ENCODE measurements at regions not wholly inside any gene's neighbourhood (a gene's known extent, or its start where the extent isn't known, plus 50 kb on each side); places are given as distances from the start of the nearest gene placed in this dataset.

DNA sequence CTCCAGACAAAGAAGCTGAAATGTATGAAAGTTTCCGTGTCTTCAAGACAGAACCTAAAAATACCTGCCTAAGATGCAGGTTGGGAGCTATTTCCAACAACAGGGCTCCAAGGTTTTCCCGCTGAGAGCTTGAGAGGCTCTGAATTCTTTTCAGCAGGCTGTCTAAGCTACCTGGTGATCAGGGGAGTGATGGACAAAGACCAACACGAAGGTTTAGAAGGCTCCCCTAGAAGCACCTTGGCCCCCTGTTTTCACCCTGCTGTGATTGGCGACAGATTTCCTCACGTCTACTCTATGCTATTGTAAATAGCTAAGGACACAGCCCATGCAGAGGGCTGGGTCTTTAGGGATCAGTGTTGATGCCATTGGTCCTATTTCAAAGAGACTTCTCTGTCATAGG is 275.2 kb upstream of the SALL1 start:
- Mint-ChIP-seq H3K27ac (no peak overlapping the region), H3K9me3 (peaks cover 20% of the 10 kb centered on the region), H3K4me1 (ENCODE audit: low read depth) (no peaks in the 10 kb centered on the region), H3K27me3 (no peaks in the 10 kb centered on the region), H3K36me3 (ENCODE audit: low read depth) (no peaks in the 10 kb centered on the region), H3K4me3 (no peak overlapping the region)
- no peak for DNase-seq

DNA sequence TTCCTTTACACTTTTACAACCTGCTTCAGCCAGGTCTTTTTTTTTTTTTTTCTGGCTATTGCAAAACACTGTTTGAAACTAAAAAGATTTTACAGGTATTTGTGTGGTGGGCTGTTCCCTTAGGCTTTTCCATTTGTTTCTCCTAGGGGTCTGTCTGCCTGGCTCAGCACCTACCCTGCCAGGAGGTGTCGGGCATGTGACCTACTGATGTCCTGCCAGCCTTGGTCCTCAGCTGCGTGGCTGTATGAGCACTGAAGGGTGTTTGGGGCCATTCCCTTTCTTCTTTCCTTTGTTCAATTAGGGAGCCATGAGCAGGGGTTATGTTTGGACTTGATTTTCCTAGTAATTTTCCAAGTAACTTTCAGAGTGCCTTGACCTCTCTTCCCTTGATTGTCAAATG is 269.2 kb upstream of the SALL1 start:
- Mint-ChIP-seq H3K9me3 (peaks cover 5% of the 10 kb centered on the region), H3K4me3 (no peak overlapping the region), H3K27ac (no peak overlapping the region), H3K36me3 (ENCODE audit: low read depth) (no peaks in the 10 kb centered on the region), H3K4me1 (ENCODE audit: low read depth) (no peaks in the 10 kb centered on the region), H3K27me3 (no peaks in the 10 kb centered on the region)
- DNase-seq, result no peak

GRCh38 chr16:51419768-51420167 is 268.7 kb upstream of the SALL1 start:
- Mint-ChIP-seq H3K27me3 (no peaks in the 10 kb centered on the region), H3K36me3 (ENCODE audit: low read depth) (no peaks in the 10 kb centered on the region), H3K27ac (no peak overlapping the region), H3K9me3 (peaks cover 5% of the 10 kb centered on the region), H3K4me1 (ENCODE audit: low read depth) (no peaks in the 10 kb centered on the region), H3K4me3 (no peak overlapping the region)
- no peak for DNase-seq

DNA sequence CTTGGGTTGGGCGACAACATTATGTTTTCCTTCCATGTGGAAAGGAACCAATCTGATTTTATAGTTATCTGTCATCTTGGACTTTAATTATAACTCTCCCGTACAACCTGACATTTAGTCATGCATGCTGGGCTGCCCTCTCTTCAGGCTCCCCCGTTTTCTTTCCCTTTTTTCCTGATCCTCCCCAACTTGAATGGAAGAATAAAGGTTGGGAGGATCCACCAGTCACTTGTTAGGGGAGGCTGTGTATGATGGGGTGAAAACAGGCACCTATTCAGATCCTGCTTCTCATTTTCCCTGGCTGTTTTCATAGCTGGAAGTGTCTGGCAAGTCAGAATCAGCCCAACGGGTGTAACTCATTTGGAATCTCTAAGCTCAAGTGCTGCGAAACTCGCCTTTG is 267.2 kb upstream of the SALL1 start:
- Mint-ChIP-seq H3K4me3 (no peak overlapping the region), H3K27me3 (no peaks in the 10 kb centered on the region), H3K36me3 (ENCODE audit: low read depth) (no peaks in the 10 kb centered on the region), H3K4me1 (ENCODE audit: low read depth) (no peaks in the 10 kb centered on the region), H3K9me3 (peaks cover 5% of the 10 kb centered on the region), H3K27ac (no peak overlapping the region)
- no peak for DNase-seq

GRCh38 chr16:51416926-51417325 is 265.9 kb upstream of the SALL1 start:
- no peaks in the 10 kb centered on the region for H3K27me3 Mint-ChIP-seq
- H3K4me1 Mint-ChIP-seq (ENCODE audit: low read depth), result no peaks in the 10 kb centered on the region
- no peak for DNase-seq
- H3K9me3 Mint-ChIP-seq, result peaks cover 3% of the 10 kb centered on the region
- no peaks in the 10 kb centered on the region for H3K36me3 Mint-ChIP-seq (ENCODE audit: low read depth)
- no peak overlapping the region for H3K4me3 Mint-ChIP-seq
- H3K27ac Mint-ChIP-seq, result no peak overlapping the region

- Mint-ChIP-seq H3K4me1 (ENCODE audit: low read depth) (no peaks in the 10 kb centered on the region), H3K36me3 (ENCODE audit: low read depth) (no peaks in the 10 kb centered on the region), H3K4me3 (no peak overlapping the region), H3K27me3 (no peaks in the 10 kb centered on the region), H3K27ac (no peak overlapping the region), H3K9me3 (peaks cover 7% of the 10 kb centered on the region)
- no peak for DNase-seq
Measured at GRCh38 chr16:51410125-51410524, 259.1 kb upstream of the SALL1 start.

DNA sequence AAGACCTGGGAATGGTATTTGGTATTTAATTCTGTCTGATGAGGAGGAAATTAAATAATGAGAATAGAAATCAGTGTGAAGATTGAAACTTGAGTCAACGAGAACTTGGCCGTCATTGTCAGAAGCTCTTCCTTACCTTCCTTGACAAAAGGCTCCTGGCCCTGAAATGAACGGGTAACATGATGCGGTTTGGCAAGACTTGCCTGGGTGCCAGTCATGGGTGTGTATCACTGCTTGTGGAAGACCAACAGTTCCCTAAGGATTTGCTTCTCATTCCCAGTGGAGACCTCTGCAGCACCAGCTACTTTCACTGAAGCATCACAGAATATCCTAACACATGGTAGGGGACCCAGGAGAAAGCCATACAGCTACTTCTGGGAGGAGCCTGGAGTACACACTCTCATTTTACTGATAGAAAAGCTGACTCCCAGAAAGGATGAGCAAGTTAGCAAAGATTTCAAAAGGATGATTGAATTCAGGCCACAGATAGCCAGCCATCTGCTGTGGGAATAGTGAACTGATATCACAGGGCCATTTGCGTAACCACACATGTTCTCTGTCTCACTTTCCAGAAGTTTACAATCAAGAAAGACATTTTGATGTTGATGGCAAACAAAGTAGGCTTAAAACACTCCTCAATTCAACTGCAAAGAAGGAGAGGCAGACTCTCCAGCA is 258.1 kb upstream of the SALL1 start:
- no peaks in the 10 kb centered on the region for H3K27me3 Mint-ChIP-seq
- DNase-seq, result no peak
- H3K9me3 Mint-ChIP-seq, result peaks cover 7% of the 10 kb centered on the region
- no peak overlapping the region for H3K4me3 Mint-ChIP-seq
- no peaks in the 10 kb centered on the region for H3K4me1 Mint-ChIP-seq (ENCODE audit: low read depth)
- no peak overlapping the region for H3K27ac Mint-ChIP-seq
- no peaks in the 10 kb centered on the region for H3K36me3 Mint-ChIP-seq (ENCODE audit: low read depth)

- Mint-ChIP-seq H3K36me3 (ENCODE audit: low read depth) (no peaks in the 10 kb centered on the region), H3K4me1 (ENCODE audit: low read depth) (no peaks in the 10 kb centered on the region), H3K9me3 (peaks cover 10% of the 10 kb centered on the region), H3K27me3 (no peaks in the 10 kb centered on the region), H3K4me3 (no peak overlapping the region), H3K27ac (no peak overlapping the region)
- DNase-seq, result no peak
Measured at GRCh38 chr16:51408357-51408756, 257.3 kb upstream of the SALL1 start.

DNA sequence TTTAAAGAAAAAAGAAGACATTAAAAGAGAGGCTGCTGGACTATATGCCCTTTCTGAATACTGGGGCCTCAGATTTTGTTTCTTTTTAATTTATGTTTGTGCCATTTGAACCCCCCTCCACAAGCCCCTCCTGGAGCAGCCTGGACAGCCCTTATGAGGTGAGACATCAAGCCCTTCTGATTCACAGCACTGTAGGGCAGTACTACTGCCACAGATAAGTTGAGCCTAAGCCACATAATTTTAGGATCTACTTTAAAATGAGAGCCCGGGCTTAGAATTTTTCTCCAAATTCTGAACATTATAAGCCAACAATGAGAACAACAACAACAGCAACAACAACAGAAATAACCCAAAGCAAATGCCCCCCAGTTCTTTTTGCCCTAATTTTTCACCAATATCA is 256.9 kb upstream of the SALL1 start:
- no peak for DNase-seq
- no peaks in the 10 kb centered on the region for H3K36me3 Mint-ChIP-seq (ENCODE audit: low read depth)
- H3K4me1 Mint-ChIP-seq (ENCODE audit: low read depth), result no peaks in the 10 kb centered on the region
- no peak overlapping the region for H3K4me3 Mint-ChIP-seq
- H3K27ac Mint-ChIP-seq, result no peak overlapping the region
- peaks cover 9% of the 10 kb centered on the region for H3K9me3 Mint-ChIP-seq
- no peaks in the 10 kb centered on the region for H3K27me3 Mint-ChIP-seq

- peaks cover 7% of the 10 kb centered on the region for H3K9me3 Mint-ChIP-seq
- no peak overlapping the region for H3K4me3 Mint-ChIP-seq
- no peak overlapping the region for H3K27ac Mint-ChIP-seq
- DNase-seq, result no peak
- H3K4me1 Mint-ChIP-seq (ENCODE audit: low read depth), result no peaks in the 10 kb centered on the region
- H3K27me3 Mint-ChIP-seq, result no peaks in the 10 kb centered on the region
- no peaks in the 10 kb centered on the region for H3K36me3 Mint-ChIP-seq (ENCODE audit: low read depth)
Measured at GRCh38 chr16:51407199-51407598, 256.1 kb upstream of the SALL1 start.

- peaks cover 7% of the 10 kb centered on the region for H3K9me3 Mint-ChIP-seq
Measured at GRCh38 chr16:51405361-51405760, 254.3 kb upstream of the SALL1 start.

GRCh38 chr16:51404386-51404785 is 253.3 kb upstream of the SALL1 start:
- Mint-ChIP-seq H3K27me3 (no peaks in the 10 kb centered on the region), H3K27ac (no peak overlapping the region), H3K4me3 (no peak overlapping the region), H3K4me1 (ENCODE audit: low read depth) (no peaks in the 10 kb centered on the region), H3K9me3 (peaks cover 7% of the 10 kb centered on the region), H3K36me3 (ENCODE audit: low read depth) (no peaks in the 10 kb centered on the region)
- no peak for DNase-seq

More at GRCh38 chr16:51405361-51405760, 254.3 kb upstream of the SALL1 start:
- Mint-ChIP-seq H3K4me1 (ENCODE audit: low read depth) (no peaks in the 10 kb centered on the region), H3K27ac (no peak overlapping the region), H3K36me3 (ENCODE audit: low read depth) (no peaks in the 10 kb centered on the region), H3K4me3 (no peak overlapping the region), H3K27me3 (no peaks in the 10 kb centered on the region)
- no peak for DNase-seq

DNA sequence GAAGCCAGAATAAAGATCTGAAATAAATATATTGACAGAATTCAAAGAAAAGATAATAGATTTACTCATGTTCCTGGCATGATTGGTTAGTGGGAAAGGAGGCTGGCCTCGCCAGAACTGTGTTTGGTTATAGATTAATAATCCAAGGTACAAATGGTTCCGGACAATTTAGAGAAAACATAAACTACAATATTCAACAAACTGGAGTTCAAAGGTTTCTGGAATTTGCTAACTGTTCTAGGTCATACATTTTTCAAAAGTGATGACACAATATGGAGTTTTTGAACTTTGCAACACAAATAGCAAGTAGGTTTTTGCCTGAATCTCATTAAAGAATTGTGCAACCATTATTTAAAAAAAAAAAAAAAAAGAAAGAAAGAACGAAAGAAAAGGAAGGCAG is 251.7 kb upstream of the SALL1 start:
- H3K27me3 Mint-ChIP-seq, result no peaks in the 10 kb centered on the region
- no peaks in the 10 kb centered on the region for H3K36me3 Mint-ChIP-seq (ENCODE audit: low read depth)
- no peak overlapping the region for H3K27ac Mint-ChIP-seq
- no peak for DNase-seq
- H3K4me1 Mint-ChIP-seq (ENCODE audit: low read depth), result no peaks in the 10 kb centered on the region
- no peak overlapping the region for H3K4me3 Mint-ChIP-seq
- H3K9me3 Mint-ChIP-seq, result peaks cover 7% of the 10 kb centered on the region

- no peak for DNase-seq
- Mint-ChIP-seq H3K9me3 (peaks cover 7% of the 10 kb centered on the region), H3K27ac (no peak overlapping the region), H3K27me3 (no peaks in the 10 kb centered on the region), H3K36me3 (ENCODE audit: low read depth) (no peaks in the 10 kb centered on the region), H3K4me3 (no peak overlapping the region), H3K4me1 (ENCODE audit: low read depth) (no peaks in the 10 kb centered on the region)
Measured at GRCh38 chr16:51402298-51402697, 251.2 kb upstream of the SALL1 start.

GRCh38 chr16:51401673-51402072 is 250.6 kb upstream of the SALL1 start:
- H3K36me3 Mint-ChIP-seq (ENCODE audit: low read depth), result no peaks in the 10 kb centered on the region
- no peaks in the 10 kb centered on the region for H3K27me3 Mint-ChIP-seq
- no peak overlapping the region for H3K27ac Mint-ChIP-seq
- H3K4me1 Mint-ChIP-seq (ENCODE audit: low read depth), result no peaks in the 10 kb centered on the region
- peaks cover 7% of the 10 kb centered on the region for H3K9me3 Mint-ChIP-seq
- DNase-seq, result no peak
- H3K4me3 Mint-ChIP-seq, result no peak overlapping the region
